ENCODE measurements at regions not wholly inside any gene's neighbourhood (a gene's known extent, or its start where the extent isn't known, plus 50 kb on each side); places are given as distances from the start of the nearest gene placed in this dataset.

GRCh38 chr4:136281889-136282288 lies 1250.4 kb downstream of the PCDH18 start:
- no peak for TF ChIP-seq CTCF (IDR thresholded peaks at IDR 0.05; ENCODE audit: low read depth, low read length)
- no peak for DNase-seq (ENCODE audit: extremely low read depth, low read depth)

- DNase-seq (ENCODE audit: extremely low read depth, low read depth), result no peak
- no peak for TF ChIP-seq CTCF (IDR thresholded peaks at IDR 0.05; ENCODE audit: low read depth, low read length)
These were observed 1251.0 kb downstream of the PCDH18 start for GRCh38 chr4:136281307-136281706.

GRCh38 chr4:136277741-136278140 lies 1254.6 kb downstream of the PCDH18 start:
- no peak for TF ChIP-seq CTCF (IDR thresholded peaks at IDR 0.05; ENCODE audit: low read depth, low read length)
- no peak for DNase-seq (ENCODE audit: extremely low read depth, low read depth)

GRCh38 chr4:136246876-136247275 lies 1285.4 kb downstream of the PCDH18 start:
- DNase-seq (ENCODE audit: extremely low read depth, low read depth), result no peak
- TF ChIP-seq CTCF (IDR thresholded peaks at IDR 0.05; ENCODE audit: low read depth, low read length), result no peak

- no peak for TF ChIP-seq CTCF (IDR thresholded peaks at IDR 0.05; ENCODE audit: low read depth, low read length)
- no peak for DNase-seq (ENCODE audit: extremely low read depth, low read depth)
These were observed 1290.9 kb downstream of the PCDH18 start for GRCh38 chr4:136241221-136241986.

- DNase-seq (ENCODE audit: extremely low read depth, low read depth), result no peak
- no peak for TF ChIP-seq CTCF (IDR thresholded peaks at IDR 0.05; ENCODE audit: low read depth, low read length)
These were observed 1305.0 kb downstream of the PCDH18 start for GRCh38 chr4:136227315-136227714.

- no peak for TF ChIP-seq CTCF (IDR thresholded peaks at IDR 0.05; ENCODE audit: low read depth, low read length)
- no peak for DNase-seq (ENCODE audit: extremely low read depth, low read depth)
These were observed 1312.6 kb downstream of the PCDH18 start for GRCh38 chr4:136219592-136220125.

Data from AG09319 (cell line).